ENCODE measurements at regions not wholly inside any gene's neighbourhood (a gene's known extent, or its start where the extent isn't known, plus 50 kb on each side); places are given as distances from the start of the nearest gene placed in this dataset.

DNA sequence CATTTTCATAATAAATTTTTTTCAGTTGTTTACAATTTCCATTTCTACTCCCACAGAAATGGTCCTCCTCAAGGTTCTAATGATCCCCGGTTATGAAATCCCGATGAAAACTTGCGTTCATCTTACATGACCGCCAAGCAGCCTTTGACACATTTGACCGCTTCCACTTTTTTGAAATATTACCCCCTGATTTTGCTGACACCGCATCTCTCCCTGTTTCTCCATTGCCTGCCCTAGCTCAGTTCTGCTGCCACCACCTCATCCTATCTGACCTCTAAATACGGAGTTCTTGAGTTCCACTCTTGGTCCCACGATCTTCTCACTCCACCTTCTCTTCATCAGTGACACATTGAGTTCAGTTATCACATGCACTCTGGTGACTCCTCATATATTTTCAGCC lies 74.1 kb downstream of the SLC35B3 start:
- no peak for TF ChIP-seq ZFX (IDR thresholded peaks at IDR 0.05)
- TF ChIP-seq, protein P1, sequence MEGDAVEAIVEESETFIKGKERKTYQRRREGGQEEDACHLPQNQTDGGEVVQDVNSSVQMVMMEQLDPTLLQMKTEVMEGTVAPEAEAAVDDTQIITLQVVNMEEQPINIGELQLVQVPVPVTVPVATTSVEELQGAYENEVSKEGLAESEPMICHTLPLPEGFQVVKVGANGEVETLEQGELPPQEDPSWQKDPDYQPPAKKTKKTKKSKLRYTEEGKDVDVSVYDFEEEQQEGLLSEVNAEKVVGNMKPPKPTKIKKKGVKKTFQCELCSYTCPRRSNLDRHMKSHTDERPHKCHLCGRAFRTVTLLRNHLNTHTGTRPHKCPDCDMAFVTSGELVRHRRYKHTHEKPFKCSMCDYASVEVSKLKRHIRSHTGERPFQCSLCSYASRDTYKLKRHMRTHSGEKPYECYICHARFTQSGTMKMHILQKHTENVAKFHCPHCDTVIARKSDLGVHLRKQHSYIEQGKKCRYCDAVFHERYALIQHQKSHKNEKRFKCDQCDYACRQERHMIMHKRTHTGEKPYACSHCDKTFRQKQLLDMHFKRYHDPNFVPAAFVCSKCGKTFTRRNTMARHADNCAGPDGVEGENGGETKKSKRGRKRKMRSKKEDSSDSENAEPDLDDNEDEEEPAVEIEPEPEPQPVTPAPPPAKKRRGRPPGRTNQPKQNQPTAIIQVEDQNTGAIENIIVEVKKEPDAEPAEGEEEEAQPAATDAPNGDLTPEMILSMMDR (conservative IDR thresholded peaks at IDR 0.05), result no peak
- H3K27ac ChIP-seq, result no peak overlapping the region

DNA sequence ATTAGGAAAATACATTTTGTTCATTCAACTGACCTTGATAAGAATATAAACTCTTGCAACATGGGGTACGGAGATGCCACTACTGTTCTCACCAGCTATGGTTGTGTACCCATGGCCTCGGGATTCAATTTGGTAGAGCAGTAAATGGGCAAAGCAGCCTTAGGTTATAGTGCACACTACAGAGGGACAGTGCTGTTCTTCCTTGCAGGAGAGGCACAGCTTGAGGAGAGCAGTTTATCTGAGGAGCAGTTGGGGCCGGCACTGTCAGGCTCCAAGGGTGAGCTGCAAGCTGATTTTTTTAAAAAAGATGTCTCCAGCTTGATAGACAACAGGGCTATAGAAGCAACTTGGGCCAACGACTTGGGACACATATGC lies 82.4 kb downstream of the SLC35B3 start:
- no peak overlapping the region for H3K27ac ChIP-seq
- TF ChIP-seq ZFX (IDR thresholded peaks at IDR 0.05), result no peak
- TF ChIP-seq, protein P1 (conservative IDR thresholded peaks at IDR 0.05), result no peak

- TF ChIP-seq, protein P1 (conservative IDR thresholded peaks at IDR 0.05), result no peak
- no peak for TF ChIP-seq ZFX (IDR thresholded peaks at IDR 0.05)
- H3K27ac ChIP-seq, result no peak overlapping the region
Measured at GRCh38 chr6:8352335-8352965, 82.9 kb downstream of the SLC35B3 start.

GRCh38 chr6:8343600-8343999 lies 91.7 kb downstream of the SLC35B3 start:
- TF ChIP-seq, protein P1 (conservative IDR thresholded peaks at IDR 0.05), result no peak
- TF ChIP-seq ZFX (IDR thresholded peaks at IDR 0.05), result no peak

GRCh38 chr6:8342241-8342819 lies 93.0 kb downstream of the SLC35B3 start:
- no peak overlapping the region for H3K27ac ChIP-seq
- TF ChIP-seq ZFX (IDR thresholded peaks at IDR 0.05), result no peak
- TF ChIP-seq, protein P1 (conservative IDR thresholded peaks at IDR 0.05), result no peak

More at GRCh38 chr6:8343600-8343999, 91.7 kb downstream of the SLC35B3 start:
- no peak overlapping the region for H3K27ac ChIP-seq

GRCh38 chr6:8337147-8337546 lies 98.2 kb downstream of the SLC35B3 start:
- H3K27ac ChIP-seq, result no peak overlapping the region
- TF ChIP-seq, protein P1 (conservative IDR thresholded peaks at IDR 0.05), result no peak
- no peak for TF ChIP-seq ZFX (IDR thresholded peaks at IDR 0.05)

GRCh38 chr6:8336406-8337057 lies 98.8 kb downstream of the SLC35B3 start:
- H3K27ac ChIP-seq, result no peak overlapping the region
- no peak for TF ChIP-seq ZFX (IDR thresholded peaks at IDR 0.05)
- TF ChIP-seq, protein P1 (conservative IDR thresholded peaks at IDR 0.05), result no peak
